ENCODE measurements at regions not wholly inside any gene's neighbourhood (a gene's known extent, or its start where the extent isn't known, plus 50 kb on each side); places are given as distances from the start of the nearest gene placed in this dataset.

DNA sequence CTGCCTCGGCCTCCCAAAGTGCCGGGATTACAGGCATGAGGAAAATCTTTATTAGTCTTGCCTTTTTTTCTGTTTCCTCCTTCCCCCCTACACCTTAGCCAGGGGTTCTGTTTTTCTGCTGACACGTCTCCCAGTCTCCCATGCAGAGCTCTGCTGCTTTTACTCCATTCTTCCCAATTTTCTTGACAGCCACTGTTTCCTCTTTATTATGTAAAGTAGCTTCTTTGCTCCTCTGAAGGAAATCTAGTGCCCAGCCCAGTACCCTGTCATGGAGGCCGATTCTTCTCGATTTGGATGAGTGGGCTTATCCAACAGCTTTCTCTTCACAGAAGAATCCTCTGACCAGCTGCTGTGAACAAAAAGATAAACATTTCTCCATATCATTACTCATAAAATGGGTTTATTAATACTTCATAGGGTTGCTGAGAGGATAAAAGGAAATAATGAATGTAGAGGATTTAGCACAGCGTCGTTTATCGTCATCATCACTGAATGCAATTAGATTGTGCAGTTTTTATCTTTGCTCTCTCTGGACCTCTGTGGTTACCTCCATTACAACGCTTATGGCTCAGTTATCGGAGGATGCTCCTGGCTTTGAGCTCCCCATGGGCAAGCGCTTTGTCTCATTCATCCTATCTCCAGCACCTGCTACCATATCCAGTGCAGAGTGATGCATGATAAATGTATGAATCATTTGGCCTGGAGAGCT, 375.6 kb upstream of the C11orf87 start:
- no peak for TF ChIP-seq POLR2AphosphoS5 (IDR thresholded peaks at IDR 0.05; ENCODE audit: borderline replicate concordance, low read depth, low read length)
- TF ChIP-seq EZH2 (IDR thresholded peaks at IDR 0.05), result no peak
- no peak for TF ChIP-seq FOXP2 (optimal IDR thresholded peaks at IDR 0.05; ENCODE audit: control extremely low read depth, extremely low read length, insufficient read depth)

Measured in SK-N-MC (cell line).